ENCODE measurements at regions not wholly inside any gene's neighbourhood (a gene's known extent, or its start where the extent isn't known, plus 50 kb on each side); places are given as distances from the start of the nearest gene placed in this dataset.

GRCh38 chr22:49642741-49643140 is 184.9 kb downstream of the BRD1 start:
- H3K27ac ChIP-seq (ENCODE audit: low read length): no peak overlapping the region
- no peaks in the 10 kb centered on the region for H3K4me1 ChIP-seq (ENCODE audit: control insufficient read depth, insufficient read depth, low read length)
- BruUV-seq (replicated peaks): no TSS peak
- no peak for ATAC-seq
- H3K9me3 ChIP-seq (ENCODE audit: control insufficient read depth, insufficient read depth, low read depth, low read length): no peaks in the 10 kb centered on the region
- no peaks in the 10 kb centered on the region; the same call in 1 of the 2 replicates for H3K27me3 ChIP-seq (ENCODE audit: control insufficient read depth, insufficient read depth, low read length)
- TF ChIP-seq REST (IDR thresholded peaks at IDR 0.05; ENCODE audit: insufficient read depth in 1 of 2, low read depth in 2 of 2, low read length in 1 of 2) (no peak), POLR2AphosphoS5 (IDR thresholded peaks at IDR 0.05; ENCODE audit: low read depth, low read length) (no peak), SIN3A (IDR thresholded peaks at IDR 0.05; ENCODE audit: borderline replicate concordance, insufficient read depth, low read depth, low read length) (no peak), TCF7L2 (IDR thresholded peaks at IDR 0.05; ENCODE audit: low read depth, low read length) (no peak), CTCF (IDR thresholded peaks at IDR 0.05) (no peak)
- in situ Hi-C loops (cut with HindIII; ENCODE audit: low pct_unique_long_range_greater_than_20kb, low sequenced_read_pairs): no loop called here
- POLR2A ChIA-PET: no interaction called here
- no peak for DNase-seq (ENCODE audit: low read depth, low spot score)
- intact Hi-C loops (cut with micrococcal nuclease; ENCODE audit: unreplicated experiment): no loop called here
- H3K36me3 ChIP-seq (ENCODE audit: control insufficient read depth, insufficient read depth, low read length): no peaks in the 10 kb centered on the region
- H3K4me3 ChIP-seq (ENCODE audit: low read depth in 2 of 2, low read length in 2 of 2): no peak overlapping the region
- CTCF ChIA-PET: no interaction called here

- ATAC-seq: no peak
- ChIA-PET CTCF (no interaction called here), POLR2A (no interaction called here)
- Histone ChIP-seq H3K27me3 (ENCODE audit: control insufficient read depth, insufficient read depth, low read length) (no peaks in the 10 kb centered on the region; the same call in 1 of the 2 replicates), H3K4me1 (ENCODE audit: control insufficient read depth, insufficient read depth, low read length) (no peaks in the 10 kb centered on the region), H3K36me3 (ENCODE audit: control insufficient read depth, insufficient read depth, low read length) (no peaks in the 10 kb centered on the region), H3K4me3 (ENCODE audit: low read depth in 2 of 2, low read length in 2 of 2) (no peak overlapping the region), H3K27ac (ENCODE audit: low read length) (no peak overlapping the region), H3K9me3 (ENCODE audit: control insufficient read depth, insufficient read depth, low read depth, low read length) (no peaks in the 10 kb centered on the region)
- in situ Hi-C loops (cut with HindIII; ENCODE audit: low pct_unique_long_range_greater_than_20kb, low sequenced_read_pairs) (no loop called here), intact Hi-C loops (cut with micrococcal nuclease; ENCODE audit: unreplicated experiment) (no loop called here)
- TF ChIP-seq REST (IDR thresholded peaks at IDR 0.05; ENCODE audit: insufficient read depth in 1 of 2, low read depth in 2 of 2, low read length in 1 of 2) (no peak), POLR2AphosphoS5 (IDR thresholded peaks at IDR 0.05; ENCODE audit: low read depth, low read length) (no peak), SIN3A (IDR thresholded peaks at IDR 0.05; ENCODE audit: borderline replicate concordance, insufficient read depth, low read depth, low read length) (no peak), TCF7L2 (IDR thresholded peaks at IDR 0.05; ENCODE audit: low read depth, low read length) (no peak), CTCF (IDR thresholded peaks at IDR 0.05) (no peak)
- BruUV-seq (replicated peaks): no TSS peak
- DNase-seq (ENCODE audit: low read depth, low spot score): no peak
Observed at GRCh38 chr22:49642331-49642730, 185.3 kb downstream of the BRD1 start.

Measured in Panc1 (cell line).